Osteoblast (primary cell): ENCODE measurements at regions not wholly inside any gene's neighbourhood (a gene's known extent, or its start where the extent isn't known, plus 50 kb on each side); places are given as distances from the start of the nearest gene placed in this dataset.
"Not testable (repeated sequence)": the region's sequence is repeated elsewhere in the genome, so short reads cannot be mapped to it uniquely, and the experiment has no call there.

Experiments used
- DNase-seq: peaks from one replicate; pipeline ENCODE4 v3.0.0; 2011; ENCODE audit warnings: low spot score, mixed read lengths; ENCODE audit not compliant: insufficient read length; ENCODE audit errors: missing footprints
- H2AFZ ChIP-seq: 2 replicates; pipeline ENCODE4 v1.6.0; 2011; ENCODE audit warnings: mild to moderate bottlenecking, low read length
- H3K27ac ChIP-seq: 2 replicates; pipeline ENCODE4 v1.5.1; 2011; ENCODE audit warnings: mild to moderate bottlenecking, low read depth, low read length, moderate library complexity
- H3K27me3 ChIP-seq: 2 replicates; pipeline ENCODE4 v1.6.0; 2012; ENCODE audit warnings: mild to moderate bottlenecking, control low read depth, inconsistent platforms, low read length, moderate library complexity; ENCODE audit not compliant: insufficient read depth
- H3K36me3 ChIP-seq: 2 replicates; pipeline ENCODE4 v1.5.1; 2011; ENCODE audit warnings: mild to moderate bottlenecking, low read length, control low read depth, moderate library complexity; ENCODE audit not compliant: insufficient read depth
- H3K4me1 ChIP-seq: 2 replicates; pipeline ENCODE4 v1.5.1; 2011; ENCODE audit warnings: mild to moderate bottlenecking, low read length, control low read depth, moderate library complexity; ENCODE audit not compliant: insufficient read depth
- H3K4me2 ChIP-seq: 2 replicates; pipeline ENCODE4 v1.6.0; 2011; ENCODE audit warnings: mild to moderate bottlenecking, low read length; ENCODE audit not compliant: insufficient read depth
- H3K4me3 ChIP-seq: fragments of 200-600 bp; sonication (generic); 3 replicates; pipeline ENCODE4 v1.5.1; 2012; ENCODE audit warnings: mild to moderate bottlenecking, low read length, inconsistent platforms; ENCODE audit not compliant: insufficient read depth
- H3K79me2 ChIP-seq: 2 replicates; pipeline ENCODE4 v1.6.0; 2012; ENCODE audit warnings: mild to moderate bottlenecking, low read length, control low read depth, inconsistent platforms; ENCODE audit not compliant: insufficient read depth
- H3K9me3 ChIP-seq: 2 replicates; pipeline ENCODE4 v1.5.1; 2011; ENCODE audit warnings: low read depth, low read length, control low read depth
- H4K20me1 ChIP-seq: 2 replicates; pipeline ENCODE4 v1.6.0; 2012; ENCODE audit warnings: mild to moderate bottlenecking, low read length, control low read depth; ENCODE audit not compliant: insufficient read depth
- CTCF ChIP-seq: IDR thresholded peaks from 2 replicates; pipeline ENCODE4 v1.5.1; 2011; ENCODE audit warnings: mild to moderate bottlenecking, low read depth, low read length, moderate library complexity; ENCODE audit errors: extremely low read depth

GRCh38 chr2:242058116-242058680 lies 188.7 kb downstream of the RTP5 start:
- no peak overlapping the region for H3K27ac ChIP-seq
- H2AFZ ChIP-seq = no peak overlapping the region
- H3K27me3 ChIP-seq = peaks cover 14% of the 10 kb centered on the region
- no peak for TF ChIP-seq CTCF
- no peaks in the 10 kb centered on the region for H3K36me3 ChIP-seq
- H3K4me3 ChIP-seq = no peak overlapping the region
- H3K4me2 ChIP-seq = no peak overlapping the region
- H3K79me2 ChIP-seq = no peaks in the 10 kb centered on the region
- DNase-seq = no peak
- H3K9me3 ChIP-seq = no peaks in the 10 kb centered on the region
- H3K4me1 ChIP-seq = peaks cover 3% of the 10 kb centered on the region
- H4K20me1 ChIP-seq = no peaks in the 10 kb centered on the region

DNA sequence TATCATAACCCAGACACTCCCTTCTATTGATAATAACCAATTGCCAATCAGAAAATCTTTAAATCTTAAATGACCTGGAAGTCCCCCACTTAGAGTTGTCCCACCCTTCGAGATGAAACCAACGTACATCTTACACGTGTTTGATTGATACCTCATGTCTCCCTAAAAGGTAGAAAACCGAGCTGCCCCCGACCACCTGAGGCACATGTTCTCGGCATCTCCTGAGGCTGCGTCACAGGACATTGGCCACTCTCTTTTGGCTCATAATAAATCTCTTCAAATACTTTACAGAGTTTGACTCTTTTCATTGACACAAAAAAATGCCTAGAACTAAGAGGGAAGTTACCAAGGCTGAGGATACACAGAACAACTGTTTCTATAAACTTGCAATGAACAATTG lies 190.0 kb downstream of the RTP5 start:
- Histone ChIP-seq H2AFZ (no peak overlapping the region), H3K9me3 (no peaks in the 10 kb centered on the region), H3K27ac (no peak overlapping the region), H3K4me2 (no peak overlapping the region), H4K20me1 (no peaks in the 10 kb centered on the region), H3K79me2 (no peaks in the 10 kb centered on the region), H3K27me3 (peaks cover 14% of the 10 kb centered on the region), H3K4me1 (peaks cover 3% of the 10 kb centered on the region), H3K36me3 (no peaks in the 10 kb centered on the region), H3K4me3 (no peak overlapping the region)
- TF ChIP-seq CTCF = no peak
- DNase-seq = no peak

DNA sequence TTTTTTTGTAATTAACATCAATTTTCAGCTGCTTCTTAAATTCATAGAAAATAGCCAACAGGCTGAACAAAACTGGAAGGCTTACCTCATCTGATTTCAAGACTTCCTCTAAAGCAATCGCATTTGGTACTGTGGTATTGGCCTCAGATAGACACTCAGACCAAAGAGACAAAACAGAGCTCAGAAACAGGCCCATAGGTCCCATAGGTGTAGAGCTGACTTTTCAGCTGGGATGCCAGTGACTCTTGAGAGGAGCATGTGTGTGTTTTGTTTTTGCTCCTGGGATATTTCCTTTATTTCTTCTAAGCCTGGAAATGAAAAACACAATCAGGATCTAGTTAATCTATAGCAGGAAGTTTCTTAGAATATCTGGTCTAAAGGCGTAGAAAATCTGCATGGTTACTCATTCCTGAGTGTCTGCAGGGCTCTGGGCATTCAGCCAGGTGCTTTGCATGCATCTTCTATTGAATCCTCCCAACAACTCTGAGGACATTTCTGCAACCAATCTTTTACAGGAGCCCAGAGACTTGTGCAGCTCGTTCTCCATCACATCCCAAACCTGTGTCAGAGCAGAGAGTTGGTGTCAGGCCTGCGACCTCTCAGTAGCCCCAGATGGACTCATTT lies 190.8 kb downstream of the RTP5 start:
- no peak for TF ChIP-seq CTCF
- peaks cover 13% of the 10 kb centered on the region for H3K27me3 ChIP-seq
- no peaks in the 10 kb centered on the region for H3K9me3 ChIP-seq
- DNase-seq = peak; percentile 85
- H3K79me2 ChIP-seq = no peaks in the 10 kb centered on the region
- no peak overlapping the region for H3K4me2 ChIP-seq
- H3K36me3 ChIP-seq = no peaks in the 10 kb centered on the region
- no peak overlapping the region for H2AFZ ChIP-seq
- H3K4me1 ChIP-seq = peaks cover 3% of the 10 kb centered on the region
- no peak overlapping the region for H3K4me3 ChIP-seq
- H3K27ac ChIP-seq = no peak overlapping the region
- no peaks in the 10 kb centered on the region for H4K20me1 ChIP-seq

DNA sequence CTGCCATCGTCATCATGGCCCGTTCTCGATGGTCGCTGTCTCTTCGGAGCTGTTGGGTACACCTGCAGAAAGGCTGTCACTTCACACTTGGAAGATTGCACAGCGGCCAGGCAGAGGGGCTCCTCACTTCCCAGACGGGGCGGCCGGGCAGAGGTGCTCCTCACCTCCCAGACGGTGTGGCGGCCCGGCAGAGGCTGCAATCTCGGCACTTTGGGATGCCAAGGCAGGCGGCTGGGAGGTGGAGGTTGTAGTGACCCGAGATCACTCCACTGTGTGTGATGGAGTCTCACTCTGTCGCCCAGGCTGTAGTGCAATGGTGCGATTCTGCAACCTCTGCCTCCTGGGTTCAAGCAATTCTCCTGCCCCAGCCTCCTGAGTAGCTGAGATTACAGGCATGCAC lies 192.4 kb downstream of the RTP5 start:
- not testable (repeated sequence) for H3K4me1 ChIP-seq, H4K20me1 ChIP-seq, H3K79me2 ChIP-seq, H3K27ac ChIP-seq, H3K4me2 ChIP-seq, H3K4me3 ChIP-seq, DNase-seq, H3K27me3 ChIP-seq, H3K36me3 ChIP-seq, H2AFZ ChIP-seq, H3K9me3 ChIP-seq
